H1 (cell line): ENCODE measurements at regions not wholly inside any gene's neighbourhood (a gene's known extent, or its start where the extent isn't known, plus 50 kb on each side); places are given as distances from the start of the nearest gene placed in this dataset.

Source experiments
- CTCF ChIA-PET: fragments of 300-600 bp; sonication (Branson Sonifier 250); formaldehyde crosslinking; loops from one replicate; lab custom pipeline; 2021; ENCODE audit not compliant: partially characterized antibody; lab: Charles Lee
- POLR2A ChIA-PET: fragments of 300-600 bp; sonication (Branson Sonifier 250); formaldehyde crosslinking; loops from one replicate; lab custom pipeline; 2021; ENCODE audit warnings: inconsistent platforms; ENCODE audit not compliant: partially characterized antibody; lab: Charles Lee
- DNase-seq, 2 experiments: peaks; one replicate each; pipeline versions ENCODE4 v3.0.0 to v3.0.0-alpha.2; 2010 to 2022; ENCODE audit warnings: low spot score in 2 of 2, low read depth in 1 of 2, mixed read lengths in 1 of 2
- FAIRE-seq: peaks from 2 replicates; lab custom pipeline; 2011; peaks lifted over from hg19 to GRCh38; lab: Jason Lieb, UNC
- H2AFZ ChIP-seq: 2 replicates; pipeline ENCODE4 v1.8.1; 2012; ENCODE audit warnings: low read length, inconsistent platforms
- H2AK5ac ChIP-seq: 2 replicates; pipeline ENCODE4 v1.6.1; 2013; ENCODE audit warnings: low read depth, low read length
- H2BK120ac ChIP-seq: replicated peaks from 2 replicates; pipeline ENCODE3; 2013; ENCODE audit warnings: low read depth, low read length, inconsistent platforms
- H2BK12ac ChIP-seq: 2 replicates; pipeline ENCODE4 v1.6.1; 2013; ENCODE audit warnings: low read depth, low read length
- H2BK15ac ChIP-seq: 2 replicates; pipeline ENCODE4 v1.6.1; 2013; ENCODE audit warnings: low read length
- H2BK20ac ChIP-seq: 2 replicates; pipeline ENCODE4 v1.6.1; 2013; ENCODE audit warnings: low read length
- H2BK5ac ChIP-seq: 2 replicates; pipeline ENCODE4 v1.6.1; 2013; ENCODE audit warnings: low read depth, low read length
- H3K14ac ChIP-seq: 2 replicates; pipeline ENCODE4 v1.6.1; 2013; ENCODE audit warnings: inconsistent platforms; ENCODE audit not compliant: insufficient read length
- H3K18ac ChIP-seq: 2 replicates; pipeline ENCODE4 v1.6.1; 2013; ENCODE audit warnings: low read length; ENCODE audit errors: extremely low read depth
- H3K23ac ChIP-seq: 2 replicates; pipeline ENCODE4 v1.6.1; 2013; ENCODE audit warnings: inconsistent platforms; ENCODE audit not compliant: insufficient read length
- H3K23me2 ChIP-seq: 2 replicates; pipeline ENCODE4 v1.6.1; 2013; ENCODE audit warnings: low read depth, low read length
- H3K27ac ChIP-seq: 2 replicates; pipeline ENCODE4 v1.6.1; 2011; ENCODE audit warnings: low read depth, low read length, inconsistent platforms
- H3K27me3 ChIP-seq, 4 experiments: replicated peaks in 1 of 4; 1 replicate in 1 of 4; 2 replicates in 3 of 4; pipeline versions ENCODE4 v1.6.1 to v1.8.1; 2011 to 2013; ENCODE audit warnings: low read length in 3 of 4, mild to moderate bottlenecking in 3 of 4, inconsistent platforms in 2 of 4, mixed read lengths in 2 of 4, moderate library complexity in 1 of 4; ENCODE audit not compliant: control insufficient read depth in 3 of 4, insufficient read depth in 3 of 4; ENCODE audit errors: extremely low read depth in 1 of 4
- H3K36me3 ChIP-seq, 4 experiments: 2 replicates each; pipeline versions ENCODE4 v1.6.1 to v1.8.1; 2011 to 2013; ENCODE audit warnings: mild to moderate bottlenecking in 4 of 4, low read length in 3 of 4, moderate library complexity in 2 of 4, control low read depth in 1 of 4, inconsistent platforms in 1 of 4; ENCODE audit not compliant: insufficient read depth in 4 of 4, control insufficient read depth in 2 of 4
- H3K4ac ChIP-seq: replicated peaks from 2 replicates; pipeline ENCODE3; 2013; ENCODE audit warnings: low read length, low read depth, mixed read lengths, inconsistent platforms; ENCODE audit not compliant: insufficient read length
- H3K4me1 ChIP-seq, 4 experiments: replicated peaks in 1 of 4; 1 replicate in 1 of 4; 2 replicates in 3 of 4; pipeline versions ENCODE4 v1.6.1 to v1.8.1; 2011 to 2013; ENCODE audit warnings: low read length in 3 of 4, inconsistent platforms in 2 of 4, mixed read lengths in 1 of 4; ENCODE audit not compliant: insufficient read depth in 4 of 4, control insufficient read depth in 3 of 4
- H3K4me2 ChIP-seq, 2 experiments: 2 replicates each; pipeline versions ENCODE4 v1.6.1 to v1.8.1; 2011 to 2013; ENCODE audit warnings: low read depth in 2 of 2, low read length in 2 of 2, control low read depth in 1 of 2, inconsistent platforms in 1 of 2, mild to moderate bottlenecking in 1 of 2; ENCODE audit not compliant: insufficient read depth in 1 of 2
- H3K4me3 ChIP-seq, 4 experiments: fragments of 200-600, 300-600 bp in 1 of 4; sonication (generic), shearing (Covaris generic), sonication (Bioruptor Twin) in 1 of 4; 2 replicates each; pipeline versions ENCODE4 v1.5.1 to v1.8.1; 2011 to 2016; ENCODE audit warnings: low read length in 4 of 4, low read depth in 3 of 4, control low read depth in 2 of 4, inconsistent platforms in 2 of 4, mild to moderate bottlenecking in 2 of 4, mixed read lengths in 1 of 4, moderate library complexity in 1 of 4; ENCODE audit not compliant: insufficient read depth in 2 of 4; ENCODE audit errors: extremely low read depth in 1 of 4
- H3K56ac ChIP-seq: replicated peaks from 2 replicates; pipeline ENCODE3; 2013; ENCODE audit warnings: low read depth, mild to moderate bottlenecking, mixed read lengths, low read length, inconsistent platforms; ENCODE audit not compliant: insufficient read length
- H3K79me1 ChIP-seq: 2 replicates; pipeline ENCODE4 v1.6.1; 2013; ENCODE audit warnings: low read depth, low read length, control low read depth
- H3K79me2 ChIP-seq, 2 experiments: 2 replicates each; pipeline versions ENCODE4 v1.6.1 to v1.8.1; 2012 to 2013; ENCODE audit warnings: low read length in 2 of 2, mild to moderate bottlenecking in 2 of 2, inconsistent platforms in 1 of 2; ENCODE audit not compliant: insufficient read depth in 2 of 2, control insufficient read depth in 1 of 2
- H3K9ac ChIP-seq, 4 experiments: replicated peaks in 1 of 4; 1 replicate in 1 of 4; 2 replicates in 3 of 4; pipeline versions ENCODE4 v1.6.1 to v1.8.1; 2011 to 2013; ENCODE audit warnings: low read depth in 3 of 4, low read length in 3 of 4, control low read depth in 2 of 4, mild to moderate bottlenecking in 2 of 4, moderate library complexity in 2 of 4, inconsistent platforms in 1 of 4; ENCODE audit errors: extremely low read depth in 1 of 4
- H3K9me3 ChIP-seq, 2 experiments: 2 replicates each; pipeline versions ENCODE4 v1.6.1 to v1.8.1; 2012 to 2013; ENCODE audit warnings: mild to moderate bottlenecking in 2 of 2, moderate library complexity in 2 of 2, control low read depth in 1 of 2, inconsistent platforms in 1 of 2, low read depth in 1 of 2, low read length in 1 of 2, mixed read lengths in 1 of 2; ENCODE audit not compliant: insufficient read depth in 2 of 2
- H4K20me1 ChIP-seq, 2 experiments: replicated peaks in 1 of 2; 2 replicates each; pipeline versions ENCODE3 to v1.8.1; 2011 to 2013; ENCODE audit warnings: inconsistent platforms in 2 of 2, low read length in 2 of 2, mild to moderate bottlenecking in 1 of 2; ENCODE audit not compliant: insufficient read depth in 2 of 2, control insufficient read depth in 1 of 2
- H4K5ac ChIP-seq: 2 replicates; pipeline ENCODE4 v1.6.1; 2013; ENCODE audit warnings: low read length, low read depth, mixed read lengths, inconsistent platforms; ENCODE audit not compliant: insufficient read length
- H4K8ac ChIP-seq: 2 replicates; pipeline ENCODE4 v1.8.0; 2013; ENCODE audit warnings: mild to moderate bottlenecking, moderate library complexity, low read length, inconsistent platforms; ENCODE audit not compliant: insufficient read depth; ENCODE audit errors: extremely low read depth
- H4K91ac ChIP-seq: replicated peaks from 2 replicates; pipeline ENCODE3; 2013; ENCODE audit warnings: low read length, mixed read lengths, inconsistent platforms; ENCODE audit not compliant: insufficient read length
- CBX5 ChIP-seq: fragments of 300-800, 300-1000 bp; sonication (generic); IDR thresholded peaks from 2 replicates; pipeline ENCODE4 v1.7.1; 2016; ENCODE audit warnings: antibody characterized with exemption, low read length, low read depth
- GABPA ChIP-seq: IDR thresholded peaks from 2 replicates; pipeline ENCODE4 v1.6.1; 2011; ENCODE audit warnings: mild to moderate bottlenecking, low read length, moderate library complexity, borderline replicate concordance; ENCODE audit not compliant: insufficient read depth
- HDAC2 ChIP-seq, 2 experiments: fragments of 300-600 bp in 1 of 2; sonication (generic) in 1 of 2; IDR thresholded peaks; 2 replicates each; pipeline ENCODE4 v1.6.1; 2011 to 2012; ENCODE audit warnings: low read depth in 2 of 2, low read length in 2 of 2, mild to moderate bottlenecking in 2 of 2, moderate library complexity in 2 of 2, borderline replicate concordance in 1 of 2, inconsistent platforms in 1 of 2
- RAD21 ChIP-seq, 2 experiments: IDR thresholded peaks in 1 of 2; conservative IDR thresholded peaks in 1 of 2; 2 replicates each; pipeline ENCODE4 v1.6.1; 2011; ENCODE audit warnings: low read depth in 2 of 2, low read length in 2 of 2, improper control_type of control experiment in 1 of 2, inconsistent platforms in 1 of 2, mild to moderate bottlenecking in 1 of 2, moderate library complexity in 1 of 2
- RNF2 ChIP-seq: fragments of 200-900, 300-1000 bp; sonication (generic); IDR thresholded peaks from 2 replicates; pipeline ENCODE4 v1.7.1; 2016; ENCODE audit warnings: borderline replicate concordance, low read depth, mild to moderate bottlenecking, antibody characterized with exemption, low read length; ENCODE audit not compliant: poor library complexity, severe bottlenecking; ENCODE audit errors: missing control alignments
- WGBS, 2 experiments: shearing (Covaris generic) in 1 of 2; methylation state at CpG; one replicate each; pipeline versions ENCODE4 v1.1.6 to v1.1.7; 2013 to 2015; ENCODE audit warnings: low lambda C conversion rate in 2 of 2, mixed read lengths in 2 of 2, inconsistent platforms in 1 of 2, low coverage in 1 of 2, missing lambda C conversion rate in 1 of 2; ENCODE audit not compliant: insufficient replicate concordance in 2 of 2, insufficient coverage in 1 of 2, insufficient read length in 1 of 2; ENCODE audit errors: extremely low coverage in 1 of 2, missing lambda C conversion rate in 1 of 2; 5-methylcytosine and 5-hydroxymethylcytosine counted together
- TF ChIP-seq, protein P1 (sequence below), 3 experiments: IDR thresholded peaks; 1 replicate in 2 of 3; 2 replicates in 1 of 3; pipeline versions ENCODE4 v1.5.1 to v1.6.1; 2011; ENCODE audit warnings: low read length in 3 of 3, mild to moderate bottlenecking in 3 of 3, inconsistent platforms in 2 of 3, low read depth in 1 of 3, moderate library complexity in 1 of 3; ENCODE audit not compliant: insufficient read depth in 1 of 3; ENCODE audit errors: control extremely low read depth in 1 of 3
- TF ChIP-seq, protein P2 (sequence below): IDR thresholded peaks from 2 replicates; pipeline ENCODE4 v1.6.1; 2012; ENCODE audit warnings: low read length, inconsistent platforms

DNA sequence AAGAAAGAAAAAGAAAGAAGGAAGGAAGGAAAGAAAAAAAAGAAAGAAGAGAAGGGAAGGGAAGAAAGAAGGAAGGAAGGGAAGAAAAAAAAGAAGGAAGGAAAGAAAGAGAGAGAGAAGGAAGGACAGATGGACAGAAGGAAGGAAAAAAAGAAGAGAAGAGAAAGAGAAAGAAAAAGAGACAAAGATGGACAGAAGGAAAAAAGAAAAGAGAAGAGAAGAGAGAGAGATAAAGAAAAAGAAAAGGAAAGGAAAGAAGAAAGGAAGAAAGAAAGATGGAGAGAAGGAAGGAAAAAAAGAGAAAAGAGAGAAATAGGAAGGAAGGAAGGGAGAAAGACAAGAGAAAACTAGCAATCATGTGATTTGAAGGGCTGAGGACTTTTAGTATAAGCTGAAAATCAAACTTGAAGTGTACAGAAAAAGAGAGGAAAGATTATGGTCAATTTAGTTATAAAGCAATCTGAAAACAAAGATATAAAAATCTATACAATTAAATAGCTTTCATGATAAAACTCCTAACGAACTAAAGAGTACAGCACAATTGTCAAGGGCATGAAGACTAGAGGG is 115.3 kb downstream of the LTN1 start:
- Histone ChIP-seq H2AK5ac (no peak overlapping the region), H2BK15ac (no peak overlapping the region), H3K4me1 (no peaks in the 10 kb centered on the region), H2AFZ (no peak overlapping the region), H4K5ac (no peak overlapping the region), H3K27ac (no peak overlapping the region), H3K4ac (no peak overlapping the region), H4K20me1 (no peaks in the 10 kb centered on the region), H3K9ac (no peak overlapping the region), H3K18ac (no peak overlapping the region), H3K79me1 (no peaks in the 10 kb centered on the region), H3K23ac (no peak overlapping the region), H2BK12ac (no peak overlapping the region), H3K36me3 (peaks cover 0 to 31% (median 15%) of the 10 kb centered on the region in 4 experiments; a peak in 7 of 8 replicates), H2BK120ac (no peak overlapping the region), H2BK5ac (no peak overlapping the region), H3K9me3 (no peaks in the 10 kb centered on the region), H3K27me3 (no peaks in the 10 kb centered on the region), H3K23me2 (no peaks in the 10 kb centered on the region), H3K79me2 (no peaks in the 10 kb centered on the region), H2BK20ac (no peak overlapping the region), H3K56ac (no peak overlapping the region), H3K14ac (no peak overlapping the region), H4K8ac (no peak overlapping the region), H3K4me3 (no peak overlapping the region), H4K91ac (no peak overlapping the region), H3K4me2 (no peak overlapping the region)
- CTCF ChIA-PET: interaction anchor here (0.6 to 0.8 kb wide), 2 partner anchors 36 to 566 kb away, joined by 3 read pairs; no protein-coding TSS in a partner anchor
- 94% methylated on average over 1 of the region's 1 CpG; no CpG with 5 or more reads in 1 of the 2 experiments for WGBS, 2 experiments
- DNase-seq: no peak
- POLR2A ChIA-PET: no interaction called here
- FAIRE-seq: no peak
- TF ChIP-seq RAD21 (IDR thresholded peaks at IDR 0.05 in 1 of 2, conservative IDR thresholded peaks at IDR 0.05 in 1 of 2; ENCODE audit: low read depth in 2 of 2, low read length in 2 of 2) (no peak), RNF2 (no peak), HDAC2 (IDR thresholded peaks at IDR 0.05; ENCODE audit: borderline replicate concordance in 1 of 2, low read depth in 2 of 2, low read length in 2 of 2) (no peak), GABPA (no peak), CBX5 (no peak)
- TF ChIP-seq, protein P1, sequence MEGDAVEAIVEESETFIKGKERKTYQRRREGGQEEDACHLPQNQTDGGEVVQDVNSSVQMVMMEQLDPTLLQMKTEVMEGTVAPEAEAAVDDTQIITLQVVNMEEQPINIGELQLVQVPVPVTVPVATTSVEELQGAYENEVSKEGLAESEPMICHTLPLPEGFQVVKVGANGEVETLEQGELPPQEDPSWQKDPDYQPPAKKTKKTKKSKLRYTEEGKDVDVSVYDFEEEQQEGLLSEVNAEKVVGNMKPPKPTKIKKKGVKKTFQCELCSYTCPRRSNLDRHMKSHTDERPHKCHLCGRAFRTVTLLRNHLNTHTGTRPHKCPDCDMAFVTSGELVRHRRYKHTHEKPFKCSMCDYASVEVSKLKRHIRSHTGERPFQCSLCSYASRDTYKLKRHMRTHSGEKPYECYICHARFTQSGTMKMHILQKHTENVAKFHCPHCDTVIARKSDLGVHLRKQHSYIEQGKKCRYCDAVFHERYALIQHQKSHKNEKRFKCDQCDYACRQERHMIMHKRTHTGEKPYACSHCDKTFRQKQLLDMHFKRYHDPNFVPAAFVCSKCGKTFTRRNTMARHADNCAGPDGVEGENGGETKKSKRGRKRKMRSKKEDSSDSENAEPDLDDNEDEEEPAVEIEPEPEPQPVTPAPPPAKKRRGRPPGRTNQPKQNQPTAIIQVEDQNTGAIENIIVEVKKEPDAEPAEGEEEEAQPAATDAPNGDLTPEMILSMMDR (IDR thresholded peaks at IDR 0.05; ENCODE audit: control extremely low read depth in 1 of 3, insufficient read depth in 1 of 3, low read depth in 1 of 3, low read length in 3 of 3): no peak
- TF ChIP-seq, protein P2, sequence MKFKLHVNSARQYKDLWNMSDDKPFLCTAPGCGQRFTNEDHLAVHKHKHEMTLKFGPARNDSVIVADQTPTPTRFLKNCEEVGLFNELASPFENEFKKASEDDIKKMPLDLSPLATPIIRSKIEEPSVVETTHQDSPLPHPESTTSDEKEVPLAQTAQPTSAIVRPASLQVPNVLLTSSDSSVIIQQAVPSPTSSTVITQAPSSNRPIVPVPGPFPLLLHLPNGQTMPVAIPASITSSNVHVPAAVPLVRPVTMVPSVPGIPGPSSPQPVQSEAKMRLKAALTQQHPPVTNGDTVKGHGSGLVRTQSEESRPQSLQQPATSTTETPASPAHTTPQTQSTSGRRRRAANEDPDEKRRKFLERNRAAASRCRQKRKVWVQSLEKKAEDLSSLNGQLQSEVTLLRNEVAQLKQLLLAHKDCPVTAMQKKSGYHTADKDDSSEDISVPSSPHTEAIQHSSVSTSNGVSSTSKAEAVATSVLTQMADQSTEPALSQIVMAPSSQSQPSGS: no peak
